GM10266 (cell line): ENCODE measurements at regions not wholly inside any gene's neighbourhood (a gene's known extent, or its start where the extent isn't known, plus 50 kb on each side); places are given as distances from the start of the nearest gene placed in this dataset.

Experiments used
- DNase-seq: peaks from one replicate; pipeline ENCODE4 v3.0.0; 2012; ENCODE audit errors: extremely low spot score
- TF ChIP-seq, protein P1 (sequence below): IDR thresholded peaks from 2 replicates; pipeline ENCODE4 v1.5.1; 2012; ENCODE audit warnings: mild to moderate bottlenecking, low read depth; ENCODE audit not compliant: control insufficient read depth, insufficient read depth; ENCODE audit errors: missing control alignments

DNA sequence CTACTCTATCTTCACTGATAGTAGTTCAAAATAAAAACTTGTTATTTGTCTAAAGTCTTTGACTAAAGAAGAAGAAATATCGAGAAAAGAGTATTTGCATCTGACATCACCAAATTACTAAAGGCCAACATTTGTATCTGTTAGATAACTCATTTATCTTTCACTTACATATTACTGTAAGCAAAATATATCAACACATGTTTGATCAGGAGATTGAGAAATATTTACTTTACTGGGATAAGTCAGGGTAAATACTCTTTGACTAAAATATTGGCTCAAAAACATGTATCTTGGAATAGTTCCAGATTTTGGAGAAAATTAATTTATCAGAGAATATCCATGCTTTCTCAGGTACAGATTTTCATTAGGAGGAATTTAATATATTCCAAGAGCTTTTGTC lies 306.0 kb downstream of the TENT5A start:
- no peak for DNase-seq
- TF ChIP-seq, protein P1, sequence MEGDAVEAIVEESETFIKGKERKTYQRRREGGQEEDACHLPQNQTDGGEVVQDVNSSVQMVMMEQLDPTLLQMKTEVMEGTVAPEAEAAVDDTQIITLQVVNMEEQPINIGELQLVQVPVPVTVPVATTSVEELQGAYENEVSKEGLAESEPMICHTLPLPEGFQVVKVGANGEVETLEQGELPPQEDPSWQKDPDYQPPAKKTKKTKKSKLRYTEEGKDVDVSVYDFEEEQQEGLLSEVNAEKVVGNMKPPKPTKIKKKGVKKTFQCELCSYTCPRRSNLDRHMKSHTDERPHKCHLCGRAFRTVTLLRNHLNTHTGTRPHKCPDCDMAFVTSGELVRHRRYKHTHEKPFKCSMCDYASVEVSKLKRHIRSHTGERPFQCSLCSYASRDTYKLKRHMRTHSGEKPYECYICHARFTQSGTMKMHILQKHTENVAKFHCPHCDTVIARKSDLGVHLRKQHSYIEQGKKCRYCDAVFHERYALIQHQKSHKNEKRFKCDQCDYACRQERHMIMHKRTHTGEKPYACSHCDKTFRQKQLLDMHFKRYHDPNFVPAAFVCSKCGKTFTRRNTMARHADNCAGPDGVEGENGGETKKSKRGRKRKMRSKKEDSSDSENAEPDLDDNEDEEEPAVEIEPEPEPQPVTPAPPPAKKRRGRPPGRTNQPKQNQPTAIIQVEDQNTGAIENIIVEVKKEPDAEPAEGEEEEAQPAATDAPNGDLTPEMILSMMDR = no peak

DNA sequence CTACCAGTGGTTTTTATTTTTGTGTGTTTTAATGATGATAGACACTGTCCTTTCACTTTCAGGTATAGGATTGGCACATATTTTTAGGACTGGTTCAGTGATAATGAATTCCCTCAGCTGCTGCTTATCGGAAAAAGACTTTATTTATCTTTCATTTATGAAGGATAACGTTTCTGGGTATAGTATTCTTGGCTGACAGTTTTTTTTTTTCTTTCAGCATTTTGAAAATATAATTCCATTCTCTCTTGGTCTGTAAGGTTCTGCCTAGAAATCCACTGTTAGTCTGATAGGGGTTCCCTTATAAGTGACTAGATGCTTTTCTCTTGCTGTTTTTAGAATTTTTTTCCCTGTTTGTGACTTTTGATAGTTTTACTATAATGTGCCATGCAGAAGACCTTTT lies 313.1 kb downstream of the TENT5A start:
- no peak for DNase-seq
- TF ChIP-seq, protein P1 = no peak

DNA sequence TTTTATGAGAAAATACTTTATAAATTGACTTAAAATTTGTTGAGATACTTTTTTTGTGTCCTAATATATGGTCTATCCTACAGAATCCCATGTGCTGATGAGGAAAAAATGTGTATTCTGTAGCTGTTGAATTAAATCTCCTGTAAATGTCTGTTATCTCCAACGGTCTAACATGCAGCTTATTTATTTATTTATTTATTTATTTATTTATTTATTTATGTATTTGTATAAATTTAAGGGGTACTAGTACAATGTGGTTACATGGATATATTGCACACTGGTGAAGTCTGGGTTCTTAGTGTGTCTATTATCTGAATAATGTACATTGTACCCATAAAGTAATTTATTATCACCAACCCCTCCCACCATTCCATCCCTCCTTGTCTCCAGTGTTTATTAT lies 315.5 kb downstream of the TENT5A start:
- TF ChIP-seq, protein P1 = no peak
- DNase-seq = no peak

DNA sequence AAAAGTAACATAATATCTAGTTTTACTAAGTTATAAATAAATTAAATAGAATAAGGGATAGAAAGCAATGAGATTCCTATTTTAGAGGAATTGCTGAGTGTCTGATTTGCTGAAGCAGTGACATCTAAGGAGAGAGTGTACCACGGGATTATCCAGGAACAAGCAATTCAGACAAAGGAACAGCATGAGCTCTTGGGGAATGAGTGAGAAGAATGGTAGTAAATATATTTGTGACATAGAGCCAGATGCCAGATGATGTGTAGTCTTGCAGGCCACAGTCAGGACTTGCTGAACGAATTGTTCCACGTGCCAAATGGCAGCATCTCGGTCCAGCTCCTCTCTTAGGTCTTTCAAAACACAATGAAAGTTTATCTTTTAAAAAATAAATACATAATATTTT lies 339.2 kb downstream of the TENT5A start:
- no peak for DNase-seq
- TF ChIP-seq, protein P1 = no peak

DNA sequence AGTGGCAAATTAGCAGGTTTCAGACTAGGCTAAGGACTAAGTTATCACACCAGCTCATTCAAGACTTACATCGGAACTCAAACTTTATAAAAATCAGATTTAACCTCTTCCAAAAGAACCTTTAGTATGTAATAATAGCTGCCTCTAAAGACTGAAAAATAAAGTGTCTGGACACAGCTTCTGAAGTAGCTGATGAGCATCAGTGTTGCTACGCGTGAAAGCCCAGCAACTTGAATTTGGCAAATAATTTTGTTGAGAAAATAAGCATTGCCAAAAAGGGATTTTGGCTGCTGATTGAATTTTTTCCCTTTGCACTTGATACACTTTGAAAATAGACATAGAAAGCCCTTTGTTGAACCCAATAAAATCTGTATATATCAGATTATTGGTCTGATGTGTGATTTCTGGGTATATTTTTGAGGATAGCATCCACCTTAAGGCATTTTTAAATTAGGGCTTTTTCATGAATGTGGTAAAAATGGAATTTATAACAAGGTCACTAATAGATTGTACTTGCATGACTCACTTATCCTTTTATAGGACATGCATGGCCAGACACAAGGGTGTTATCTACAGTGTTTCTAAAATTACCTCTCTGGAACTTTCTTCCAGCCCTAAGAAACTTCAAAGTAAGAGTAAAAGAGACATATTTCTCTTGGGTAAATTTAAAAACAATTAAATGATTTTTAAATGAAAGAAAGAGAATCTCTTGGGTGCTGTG lies 350.4 kb downstream of the TENT5A start:
- no peak for DNase-seq
- TF ChIP-seq, protein P1 = no peak

DNA sequence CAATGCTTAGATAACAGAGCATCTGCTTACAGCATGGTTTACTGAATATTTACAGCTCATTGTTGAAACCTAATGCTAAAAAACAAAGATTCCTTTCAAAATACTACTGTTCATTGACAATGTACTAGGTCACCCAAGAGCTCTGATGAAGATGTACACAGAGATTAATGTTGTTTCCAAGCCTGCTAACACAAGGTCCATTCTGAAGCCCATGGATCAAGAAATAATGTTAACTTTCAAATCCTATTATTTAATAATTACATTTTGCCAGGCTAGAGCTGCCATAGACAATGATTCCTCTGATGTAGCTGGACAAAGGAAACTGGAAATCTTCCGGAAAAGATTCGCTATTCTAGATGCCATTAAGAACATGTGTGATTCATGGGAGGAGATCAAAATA lies 355.6 kb downstream of the TENT5A start:
- TF ChIP-seq, protein P1 = no peak
- no peak for DNase-seq

DNA sequence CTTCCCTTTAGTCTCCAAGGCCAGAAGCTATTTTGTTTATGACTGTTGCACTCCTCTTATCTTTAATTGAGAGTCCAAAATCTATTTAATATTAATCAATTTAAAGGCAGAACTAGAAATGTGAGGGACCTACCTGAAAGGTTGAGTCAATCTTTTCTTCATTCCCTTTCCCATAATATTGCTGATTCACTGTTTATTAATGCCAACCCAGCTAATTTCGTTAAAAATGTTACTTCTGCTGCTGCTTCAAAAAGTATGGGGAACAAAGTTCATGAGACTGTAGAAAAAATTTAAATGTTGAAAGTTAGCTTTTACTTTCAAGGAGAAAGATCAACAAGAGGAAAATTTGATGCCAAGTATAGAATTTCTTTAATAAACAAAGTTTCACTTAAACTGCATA lies 365.3 kb downstream of the TENT5A start:
- no peak for DNase-seq
- TF ChIP-seq, protein P1 = no peak
